HG02588 (cell line): ENCODE measurements at regions not wholly inside any gene's neighbourhood (a gene's known extent, or its start where the extent isn't known, plus 50 kb on each side); places are given as distances from the start of the nearest gene placed in this dataset.

Experiments used
- ATAC-seq: cut with Tn5 transposase; IDR thresholded peaks from one replicate; pipeline ENCODE4 v1.9.1; 2021; ENCODE audit warnings: mild to moderate bottlenecking, moderate library complexity; ENCODE audit not compliant: unreplicated experiment

DNA sequence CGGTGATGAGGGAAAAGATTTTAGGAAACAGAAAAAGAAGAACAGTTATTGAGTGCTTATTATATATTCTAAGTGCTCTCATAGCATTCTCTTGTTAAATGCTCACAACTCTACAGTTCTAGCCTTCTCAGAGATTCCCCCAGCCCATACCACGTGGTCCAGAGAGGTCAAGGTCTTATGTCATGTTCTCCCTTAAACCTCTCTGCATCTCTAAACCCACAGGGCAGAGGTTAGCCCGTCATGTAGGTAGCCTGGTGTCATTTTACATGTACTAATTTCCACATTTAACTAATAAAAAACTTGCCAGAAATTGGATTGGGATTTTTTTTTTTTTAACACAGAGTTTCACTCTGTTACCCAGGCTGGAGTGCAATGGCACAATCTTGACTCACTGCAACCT lies 178.0 kb downstream of the CEMIP2 start:
- ATAC-seq = no peak

DNA sequence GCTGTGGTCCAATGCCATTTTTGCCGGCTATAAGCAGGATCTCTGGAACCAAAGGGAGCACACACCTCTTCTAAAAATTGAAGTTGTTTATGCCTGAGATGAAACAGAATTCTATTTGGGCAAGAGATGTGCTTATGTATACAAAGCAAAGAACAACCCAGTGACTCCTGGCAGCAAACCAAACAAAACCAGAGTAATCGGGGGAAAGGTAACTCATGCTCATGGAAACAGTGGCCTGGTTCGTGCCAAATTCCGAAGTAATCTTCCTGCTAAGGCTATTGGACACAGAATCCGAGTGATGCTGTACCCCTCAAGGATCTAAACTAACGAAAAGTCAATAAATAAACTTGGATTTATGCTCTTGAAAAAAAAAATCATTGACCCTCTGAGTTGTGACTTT lies 178.7 kb downstream of the CEMIP2 start:
- ATAC-seq = no peak

- no peak for ATAC-seq
These were observed 180.5 kb downstream of the CEMIP2 start for GRCh38 chr9:71587576-71588362.

GRCh38 chr9:71583792-71584191 lies 184.5 kb downstream of the CEMIP2 start:
- no peak for ATAC-seq

DNA sequence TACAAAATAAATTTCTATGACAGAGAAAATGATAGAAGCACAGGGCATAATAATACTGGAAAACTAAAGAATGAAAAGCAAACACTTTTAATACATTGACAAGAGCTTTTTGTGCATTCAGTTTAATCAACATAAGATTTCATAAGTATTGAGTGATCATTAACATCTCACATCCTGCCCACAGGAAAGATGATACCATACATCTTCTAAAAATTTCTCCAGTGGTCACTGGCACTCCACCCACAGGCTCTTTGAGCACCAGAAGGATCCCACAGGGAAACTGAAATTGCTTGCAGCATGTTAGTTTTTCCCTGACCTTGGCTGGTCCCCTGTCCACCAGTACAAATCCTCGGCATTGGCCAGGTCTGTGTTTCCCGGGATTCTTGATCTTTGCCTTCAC lies 186.0 kb downstream of the CEMIP2 start:
- no peak for ATAC-seq

DNA sequence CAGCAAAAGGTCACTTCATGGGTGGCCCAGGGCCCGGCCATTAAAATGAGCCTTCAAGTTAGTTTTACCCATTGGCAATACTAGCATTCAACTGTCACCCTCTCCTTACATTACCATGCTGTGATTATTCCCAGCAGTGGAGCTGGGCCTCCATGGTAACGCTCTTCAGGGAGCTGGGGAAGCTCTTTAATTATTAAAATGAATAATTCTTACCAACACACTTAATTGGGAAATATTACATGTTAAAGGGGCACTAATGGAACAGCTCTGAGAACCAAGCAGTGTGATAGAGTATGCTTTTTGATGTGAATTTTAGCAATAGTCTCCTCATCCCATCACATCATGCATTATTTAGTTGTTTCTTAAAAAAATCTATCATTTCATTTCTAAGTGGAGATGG lies 187.2 kb downstream of the CEMIP2 start:
- ATAC-seq = no peak

DNA sequence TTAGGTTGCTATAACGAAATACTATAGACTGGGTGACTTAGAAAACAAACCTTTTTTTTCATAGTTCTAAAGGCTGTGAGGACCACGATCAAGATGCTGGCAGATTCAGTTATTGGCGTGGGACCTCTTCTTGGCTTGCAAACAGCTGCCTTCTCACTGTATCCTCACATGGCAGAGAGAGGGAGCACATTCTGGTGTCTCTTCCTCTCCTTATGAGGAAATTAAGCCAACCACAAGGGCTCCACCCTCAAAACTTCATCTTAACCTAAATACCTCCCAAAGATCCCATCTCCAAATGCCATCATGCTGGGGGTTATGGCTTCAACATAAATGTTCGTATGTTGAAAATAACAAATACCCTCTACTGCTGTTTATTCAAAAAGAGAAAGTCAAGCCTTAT lies 197.1 kb downstream of the CEMIP2 start:
- no peak for ATAC-seq

DNA sequence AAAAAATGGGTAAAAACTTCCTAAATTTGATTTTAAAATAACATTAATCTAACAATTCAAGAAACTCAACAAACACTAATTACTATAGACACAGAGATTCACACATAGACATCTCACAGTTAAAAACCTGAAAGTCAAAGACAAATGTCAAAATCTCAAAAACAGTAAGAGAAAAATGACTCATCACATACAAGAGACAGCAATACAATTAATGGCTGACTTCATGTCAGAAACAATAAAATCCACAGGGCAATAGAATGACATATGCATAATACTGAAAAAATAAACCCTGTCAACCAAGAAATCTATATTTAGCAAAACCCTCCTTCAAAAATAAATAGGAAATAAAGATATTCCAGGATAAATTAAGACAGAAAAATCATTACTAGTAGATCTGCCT lies 200.4 kb downstream of the CEMIP2 start:
- ATAC-seq = no peak

- ATAC-seq = no peak
These were observed 206.2 kb downstream of the CEMIP2 start for GRCh38 chr9:71562140-71562539.

- ATAC-seq = no peak
These were observed 211.0 kb downstream of the CEMIP2 start for GRCh38 chr9:71557310-71557709.

- ATAC-seq = no peak
These were observed 215.8 kb downstream of the CEMIP2 start for GRCh38 chr9:71552480-71552879.

GRCh38 chr9:71549023-71549422 lies 219.3 kb downstream of the CEMIP2 start:
- ATAC-seq = peak; percentile 82

DNA sequence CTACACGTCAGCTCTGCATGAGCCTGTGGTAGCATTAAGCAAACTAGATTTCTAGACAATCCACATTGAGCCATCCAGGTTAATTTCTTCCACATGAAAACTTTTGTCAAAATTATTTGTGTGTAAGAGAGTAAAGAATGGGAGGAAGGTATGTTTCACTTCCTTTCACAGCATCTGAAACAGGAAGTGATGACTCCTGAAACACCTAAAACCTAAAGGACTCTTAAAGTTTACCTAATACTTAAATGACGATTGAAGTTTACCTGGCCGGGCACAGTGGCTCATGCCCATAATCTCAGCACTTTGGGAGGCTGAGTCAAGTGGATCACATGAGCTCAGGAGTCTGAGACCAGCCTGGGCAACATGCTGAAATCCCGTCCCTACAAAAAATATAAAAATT lies 223.8 kb downstream of the CEMIP2 start:
- ATAC-seq = no peak

- no peak for ATAC-seq
These were observed 226.9 kb downstream of the CEMIP2 start for GRCh38 chr9:71541436-71541835.

DNA sequence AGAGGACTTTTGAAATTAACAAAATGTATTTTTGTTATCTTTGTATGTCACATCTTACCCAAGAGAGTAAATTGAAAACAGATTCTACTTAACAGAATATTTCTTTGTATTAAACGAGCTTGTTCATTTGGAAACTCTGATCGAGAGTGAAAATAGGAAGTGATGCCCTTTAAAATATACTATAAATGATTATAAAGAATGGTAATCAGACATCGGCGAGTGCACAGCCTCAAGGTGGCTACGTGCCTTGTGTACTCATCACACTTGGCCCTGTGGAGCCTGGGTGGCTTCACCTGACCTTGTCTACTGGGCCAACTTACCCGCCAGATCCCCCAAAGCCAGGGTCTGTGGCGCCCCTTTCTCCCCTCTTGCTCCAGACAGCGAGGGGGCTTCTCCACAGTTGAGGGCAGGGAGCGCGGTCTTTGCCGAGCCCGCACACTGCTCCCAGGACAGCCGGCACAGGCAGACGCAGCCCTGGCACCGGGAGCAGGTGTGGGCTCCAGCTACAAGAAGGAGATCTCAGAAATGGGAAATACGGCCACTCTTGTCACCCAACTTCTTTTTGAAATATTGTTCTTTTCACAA lies 243.2 kb downstream of the CEMIP2 start:
- ATAC-seq = no peak

DNA sequence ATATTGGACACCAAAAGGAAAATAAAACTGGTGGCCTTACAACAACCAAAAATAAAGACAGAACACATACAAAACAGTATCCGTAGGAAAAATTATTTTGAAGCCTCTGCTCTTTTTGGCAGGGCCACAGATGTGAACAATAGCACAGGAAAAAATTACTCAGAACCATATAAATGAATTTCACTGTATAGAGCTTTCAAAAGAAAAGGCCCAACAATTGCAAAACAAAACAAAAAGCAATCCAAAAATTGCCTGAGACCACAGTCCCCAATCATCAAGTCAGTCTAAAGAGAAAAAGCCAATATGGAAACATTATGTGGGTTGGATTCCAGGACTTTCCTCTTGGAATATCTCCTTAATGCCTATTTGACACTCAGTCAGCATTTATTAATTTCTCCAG lies 243.8 kb downstream of the CEMIP2 start:
- ATAC-seq = no peak

DNA sequence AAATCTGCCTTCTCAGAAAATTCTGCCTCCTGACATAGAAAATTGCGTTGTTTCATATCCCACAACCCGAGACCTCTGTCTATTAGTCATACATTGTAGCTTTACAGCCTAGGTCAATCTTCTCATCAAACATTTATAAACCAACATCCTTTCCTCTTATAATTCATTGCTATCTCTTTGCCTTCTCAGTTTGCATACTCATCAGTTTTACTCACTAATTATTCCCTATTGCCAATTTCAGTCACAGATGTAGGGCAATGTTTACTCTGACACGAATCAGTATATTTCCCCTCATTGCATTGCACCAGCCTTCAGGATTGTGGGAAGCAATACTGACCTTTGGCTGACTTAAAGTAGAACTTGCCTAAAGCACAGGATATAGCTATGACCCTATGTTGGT lies 247.2 kb downstream of the CEMIP2 start:
- no peak for ATAC-seq

GRCh38 chr9:71519098-71519696 lies 249.1 kb downstream of the CEMIP2 start:
- no peak for ATAC-seq

DNA sequence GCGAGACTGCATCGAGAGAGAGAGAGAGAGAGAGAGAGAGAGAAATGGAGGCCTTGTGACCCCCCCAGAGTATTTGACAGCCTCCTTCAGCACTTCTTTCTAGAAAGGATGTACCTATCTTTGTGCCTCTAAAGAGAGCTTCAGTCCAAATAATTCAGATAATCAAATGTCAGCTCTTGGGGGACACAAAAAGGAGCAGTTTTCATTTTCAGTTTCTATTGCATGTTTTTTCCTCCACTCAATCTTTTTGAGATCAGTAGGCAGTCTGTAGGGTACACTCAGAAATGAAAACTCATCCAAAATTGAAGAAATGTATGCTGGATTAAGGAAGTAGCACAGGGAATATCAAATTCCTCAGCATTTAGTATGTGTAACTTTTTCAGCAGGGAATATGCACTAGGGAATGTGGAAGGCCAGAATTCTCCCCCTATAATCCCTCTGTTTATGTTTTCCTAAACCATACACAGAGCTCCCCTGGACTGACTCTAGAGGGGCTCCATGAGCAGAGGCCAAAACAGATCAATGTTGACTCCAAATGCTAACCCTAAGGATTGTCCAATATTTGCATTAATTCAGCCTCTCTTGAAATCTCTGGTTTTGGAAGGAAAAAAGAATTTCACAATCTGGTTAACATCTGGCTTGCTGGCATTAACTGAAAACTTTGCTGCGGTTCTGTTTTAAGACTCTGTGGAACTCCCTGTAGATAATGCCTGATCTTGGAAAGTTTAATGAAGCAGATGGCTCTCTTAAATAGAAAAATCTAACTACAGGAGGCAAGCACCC lies 250.1 kb downstream of the CEMIP2 start:
- no peak for ATAC-seq

DNA sequence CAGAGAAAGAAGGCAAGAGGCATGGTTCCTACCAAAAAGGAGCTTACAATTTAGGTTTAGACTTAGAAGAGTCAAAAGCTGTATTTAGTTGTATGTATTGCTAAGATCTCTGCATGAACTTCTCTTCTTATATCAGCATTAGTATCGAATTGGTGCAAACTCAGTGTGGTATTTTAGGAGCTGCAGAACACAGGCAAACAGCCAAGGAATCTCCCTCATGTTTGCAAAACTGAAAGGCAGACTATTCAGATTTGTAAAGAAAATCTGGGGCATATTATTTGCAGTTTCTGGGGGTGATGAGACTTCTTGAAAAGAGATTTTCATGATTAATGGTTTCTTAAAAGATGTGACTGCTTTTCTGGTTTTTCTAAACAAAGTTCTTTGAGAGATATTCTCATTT lies 252.7 kb downstream of the CEMIP2 start:
- ATAC-seq = no peak

GRCh38 chr9:71515107-71515506 lies 253.2 kb downstream of the CEMIP2 start:
- no peak for ATAC-seq
